ENCODE measurements at regions not wholly inside any gene's neighbourhood (a gene's known extent, or its start where the extent isn't known, plus 50 kb on each side); places are given as distances from the start of the nearest gene placed in this dataset.
A peak's percentile ranks its signal among the peaks of the same experiment; 100 is the strongest.

GRCh38 chr5:82387001-82387818, 109.1 kb upstream of the RPS23 start:
- Mint-ChIP-seq H3K36me3 (no peaks in the 10 kb centered on the region), H3K27me3 (ENCODE audit: low read depth) (no peaks in the 10 kb centered on the region), H3K27ac (no peak overlapping the region), H3K9me3 (no peaks in the 10 kb centered on the region), H3K4me3 (no peak overlapping the region), H3K4me1 (peaks cover 8% of the 10 kb centered on the region)
- ChIA-PET CTCF (no interaction called here), POLR2A (no interaction called here)
- ATAC-seq (no peak), DNase-seq (ENCODE audit: low spot score) (no peak)
- TF ChIP-seq SMAD4 (CRISPR knock-in tag; IDR thresholded peaks at IDR 0.05) (no peak), GABPB1 (CRISPR knock-in tag; IDR thresholded peaks at IDR 0.05) (peak; percentile 60; the same call in 1 of the 2 replicates)

- no peak for ATAC-seq
- TF ChIP-seq ZNF396 (CRISPR knock-in tag; IDR thresholded peaks at IDR 0.05; ENCODE audit: borderline replicate concordance), result no peak
- TF ChIP-seq NFATC4 (CRISPR knock-in tag; IDR thresholded peaks at IDR 0.05), result no peak
- CTCF ChIA-PET, result no interaction called here
- Mint-ChIP-seq H3K27me3 (ENCODE audit: low read depth) (no peaks in the 10 kb centered on the region), H3K4me1 (peaks cover 8% of the 10 kb centered on the region), H3K4me3 (no peak overlapping the region), H3K36me3 (no peaks in the 10 kb centered on the region), H3K9me3 (no peaks in the 10 kb centered on the region), H3K27ac (no peak overlapping the region)
- DNase-seq (ENCODE audit: low spot score), result no peak
- POLR2A ChIA-PET, result no interaction called here
Measured at GRCh38 chr5:82386576-82386975, 108.4 kb upstream of the RPS23 start.

GRCh38 chr5:82384034-82384750, 106.0 kb upstream of the RPS23 start:
- ATAC-seq (no peak), DNase-seq (ENCODE audit: low spot score) (no peak)
- no peaks in the 10 kb centered on the region; the same call in 1 of the 2 replicates for H3K27me3 Mint-ChIP-seq (ENCODE audit: low read depth)
- POLR2A ChIA-PET, result no interaction called here
- peaks cover 16% of the 10 kb centered on the region for H3K9me3 Mint-ChIP-seq
- no peak overlapping the region for H3K27ac Mint-ChIP-seq
- CTCF ChIA-PET, result no interaction called here
- TF ChIP-seq OVOL2 (CRISPR knock-in tag; IDR thresholded peaks at IDR 0.05; ENCODE audit: borderline replicate concordance), result no peak
- no peak for TF ChIP-seq SMAD4 (CRISPR knock-in tag; IDR thresholded peaks at IDR 0.05)
- TF ChIP-seq RELA (CRISPR knock-in tag; IDR thresholded peaks at IDR 0.05; ENCODE audit: borderline replicate concordance), result no peak
- no peak for TF ChIP-seq E2F4 (CRISPR knock-in tag; IDR thresholded peaks at IDR 0.05; ENCODE audit: borderline replicate concordance, low read depth)
- TF ChIP-seq ELF4 (CRISPR knock-in tag; IDR thresholded peaks at IDR 0.05; ENCODE audit: low read depth), result no peak
- TF ChIP-seq CREM (CRISPR knock-in tag; IDR thresholded peaks at IDR 0.05), result no peak
- TF ChIP-seq GRHL2 (CRISPR knock-in tag; IDR thresholded peaks at IDR 0.05; ENCODE audit: insufficient replicate concordance, severe bottlenecking), result no peak
- TF ChIP-seq ZNF532 (CRISPR knock-in tag; IDR thresholded peaks at IDR 0.05; ENCODE audit: borderline replicate concordance), result no peak
- no peak for TF ChIP-seq ZNF416 (CRISPR knock-in tag; IDR thresholded peaks at IDR 0.05)
- no peak overlapping the region for H3K4me3 Mint-ChIP-seq
- peaks cover 19% of the 10 kb centered on the region for H3K4me1 Mint-ChIP-seq
- peaks cover 15% of the 10 kb centered on the region for H3K36me3 Mint-ChIP-seq

GRCh38 chr5:82381591-82381990, 103.4 kb upstream of the RPS23 start:
- Mint-ChIP-seq H3K36me3 (peaks cover 24% of the 10 kb centered on the region), H3K27ac (no peak overlapping the region), H3K4me3 (no peak overlapping the region), H3K9me3 (peaks cover 30% of the 10 kb centered on the region), H3K4me1 (peaks cover 24% of the 10 kb centered on the region), H3K27me3 (ENCODE audit: low read depth) (no peaks in the 10 kb centered on the region; the same call in 1 of the 2 replicates)
- CTCF ChIA-PET, result no interaction called here
- POLR2A ChIA-PET, result no interaction called here
- DNase-seq (ENCODE audit: low spot score) (no peak), ATAC-seq (no peak)
- no peak for TF ChIP-seq ZNF317 (CRISPR knock-in tag; IDR thresholded peaks at IDR 0.05; ENCODE audit: borderline replicate concordance, low read depth)
- TF ChIP-seq RORB (CRISPR knock-in tag; IDR thresholded peaks at IDR 0.05), result no peak
- TF ChIP-seq NFATC4 (CRISPR knock-in tag; IDR thresholded peaks at IDR 0.05), result no peak
- no peak for TF ChIP-seq FOXK1 (CRISPR knock-in tag; IDR thresholded peaks at IDR 0.05)
